ENCODE measurements at regions not wholly inside any gene's neighbourhood (a gene's known extent, or its start where the extent isn't known, plus 50 kb on each side); places are given as distances from the start of the nearest gene placed in this dataset.
"Not testable (repeated sequence)": the region's sequence is repeated elsewhere in the genome, so short reads cannot be mapped to it uniquely, and the experiment has no call there.

GRCh38 chr13:80173224-80173623 lies 167.7 kb downstream of the SPRY2 start:
- no peak for DNase-seq (ENCODE audit: low read depth)

DNA sequence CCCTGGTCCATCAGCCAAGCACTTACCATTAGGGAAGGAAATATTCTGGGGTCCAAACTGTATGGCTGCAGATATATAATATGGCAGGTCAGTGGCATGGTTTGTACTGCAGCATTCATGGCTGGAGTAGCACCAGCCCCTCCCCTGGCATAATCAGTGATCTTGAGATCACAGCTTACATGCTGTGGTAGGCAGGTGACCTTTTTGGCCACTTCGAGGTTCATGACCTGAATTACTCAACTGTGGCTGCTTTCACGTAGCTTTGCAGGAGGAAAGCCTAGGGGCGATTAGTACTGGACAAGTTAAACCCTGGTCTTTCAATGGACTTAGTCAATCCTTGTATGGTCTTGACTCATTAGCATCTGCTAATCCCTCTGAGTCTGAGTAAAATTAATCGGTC lies 169.8 kb downstream of the SPRY2 start:
- no peak for DNase-seq (ENCODE audit: low read depth)

- no peak for DNase-seq (ENCODE audit: low read depth)
Observed at GRCh38 chr13:80168089-80168850, 172.7 kb downstream of the SPRY2 start.

GRCh38 chr13:80166352-80166751 lies 174.6 kb downstream of the SPRY2 start:
- no peak for DNase-seq (ENCODE audit: low read depth)

GRCh38 chr13:80164462-80164861 lies 176.5 kb downstream of the SPRY2 start:
- DNase-seq (ENCODE audit: low read depth) = no peak

GRCh38 chr13:80161896-80162295 lies 179.0 kb downstream of the SPRY2 start:
- no peak for DNase-seq (ENCODE audit: low read depth)

DNA sequence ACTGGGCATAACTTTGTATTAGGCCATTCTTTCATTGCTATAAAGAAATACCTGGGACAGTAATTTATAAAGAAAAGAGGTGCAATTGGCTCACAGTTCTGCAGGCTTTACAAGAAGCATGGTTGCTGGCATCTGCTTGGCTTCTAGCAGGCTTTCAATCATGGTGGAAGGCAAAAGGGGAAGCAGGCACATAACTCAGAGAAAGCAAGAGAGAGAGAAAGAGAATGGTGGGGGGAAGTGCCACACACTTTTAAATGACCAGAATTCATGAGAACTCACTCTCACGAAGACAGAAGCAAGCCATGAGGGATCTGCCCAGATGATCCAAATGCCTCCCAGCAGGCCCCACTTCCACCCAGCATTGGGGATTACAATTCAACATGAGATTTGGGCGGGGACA lies 179.7 kb downstream of the SPRY2 start:
- no peak for DNase-seq (ENCODE audit: low read depth)

DNA sequence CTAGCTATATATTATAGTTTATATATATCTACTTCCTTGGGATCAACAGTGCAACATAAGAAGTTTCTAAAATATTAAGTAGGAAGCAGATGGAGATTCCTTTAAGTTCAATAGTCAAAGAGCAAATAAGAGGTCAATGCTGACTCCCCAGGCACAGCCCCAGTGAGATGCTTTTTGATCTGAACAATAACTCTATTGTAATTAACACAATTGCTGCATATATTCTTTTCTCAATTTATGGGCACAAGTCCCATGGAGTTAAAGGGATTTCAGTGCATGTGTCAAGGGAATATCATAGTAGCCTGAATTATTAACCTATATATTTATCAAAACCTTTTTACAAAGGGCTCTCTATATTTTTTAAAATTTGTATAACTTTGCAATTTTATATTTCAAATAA lies 180.8 kb downstream of the SPRY2 start:
- no peak for DNase-seq (ENCODE audit: low read depth)

DNA sequence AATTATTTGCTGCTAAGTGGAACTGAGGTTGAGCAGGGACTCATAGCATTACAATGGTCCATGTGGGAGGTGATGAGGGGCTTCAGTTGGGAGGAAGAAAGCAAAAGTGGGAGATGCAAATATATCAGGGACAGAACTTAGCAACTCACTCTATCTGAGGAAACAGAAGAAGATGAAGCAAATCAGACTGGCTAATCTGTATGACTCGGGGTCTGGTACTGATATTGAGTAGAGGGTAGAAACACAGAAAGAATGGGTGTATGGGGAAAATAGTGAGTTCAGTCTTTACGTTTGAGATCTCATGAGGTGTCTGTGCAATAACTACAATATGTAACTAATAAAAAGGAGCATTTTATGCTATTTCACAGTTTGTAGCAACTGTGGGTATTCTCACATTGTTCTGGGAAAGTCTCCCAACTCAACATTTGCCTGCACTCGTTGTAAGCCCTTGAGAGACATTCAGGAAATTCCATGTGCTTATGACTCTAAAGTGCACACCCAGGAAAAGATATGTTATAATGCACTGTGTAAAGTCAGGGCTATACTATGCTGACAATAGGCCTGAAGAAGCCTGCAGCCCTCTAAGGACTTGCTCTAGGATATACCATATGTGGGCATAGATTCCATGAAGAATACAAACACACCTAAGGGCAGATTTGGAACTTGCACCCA lies 183.5 kb downstream of the SPRY2 start:
- DNase-seq (ENCODE audit: low read depth) = no peak

GRCh38 chr13:80152142-80152541 lies 188.8 kb downstream of the SPRY2 start:
- DNase-seq (ENCODE audit: low read depth) = not testable (repeated sequence)

DNA sequence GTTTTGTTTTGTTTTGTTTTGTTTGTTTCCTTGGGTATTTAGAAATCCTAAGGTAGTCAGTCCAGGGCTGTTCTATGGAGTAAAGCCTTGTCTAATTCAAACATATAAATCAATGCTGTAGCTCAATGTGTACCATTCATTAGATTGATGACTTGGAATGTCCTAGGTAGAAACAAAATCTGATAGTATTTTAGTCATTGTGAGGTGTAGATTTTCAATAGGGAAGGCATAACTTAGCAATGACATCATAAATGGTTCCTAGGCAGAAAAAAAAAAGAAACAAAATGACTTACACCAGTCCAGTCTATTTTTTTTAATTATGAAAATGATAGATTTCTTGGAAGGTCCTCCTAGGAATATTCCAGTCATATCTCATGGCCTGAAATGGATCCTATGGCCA lies 189.9 kb downstream of the SPRY2 start:
- no peak for DNase-seq (ENCODE audit: low read depth)

DNA sequence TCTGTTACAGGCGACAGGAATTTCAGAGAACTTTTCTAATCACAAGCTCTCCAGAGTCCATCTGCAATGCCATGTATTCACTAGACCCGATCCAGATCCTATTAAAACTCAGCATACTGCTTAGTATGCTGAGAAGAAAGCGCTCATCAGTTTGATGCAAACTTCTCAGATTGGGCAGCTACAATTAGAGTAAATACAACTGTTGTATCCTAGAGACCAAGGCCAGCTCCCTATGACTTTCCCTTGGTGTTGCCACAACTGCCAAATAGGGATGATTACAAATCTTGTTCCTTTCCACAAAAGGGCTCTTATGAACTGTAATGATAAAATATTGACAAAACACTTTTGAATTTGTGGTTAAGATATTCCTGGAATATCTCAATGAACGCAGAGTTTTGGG lies 191.2 kb downstream of the SPRY2 start:
- no peak for DNase-seq (ENCODE audit: low read depth)

GRCh38 chr13:80145171-80145690 lies 195.7 kb downstream of the SPRY2 start:
- DNase-seq (ENCODE audit: low read depth) = no peak

- no peak for DNase-seq (ENCODE audit: low read depth)
Observed at GRCh38 chr13:80144493-80144892, 196.4 kb downstream of the SPRY2 start.

DNA sequence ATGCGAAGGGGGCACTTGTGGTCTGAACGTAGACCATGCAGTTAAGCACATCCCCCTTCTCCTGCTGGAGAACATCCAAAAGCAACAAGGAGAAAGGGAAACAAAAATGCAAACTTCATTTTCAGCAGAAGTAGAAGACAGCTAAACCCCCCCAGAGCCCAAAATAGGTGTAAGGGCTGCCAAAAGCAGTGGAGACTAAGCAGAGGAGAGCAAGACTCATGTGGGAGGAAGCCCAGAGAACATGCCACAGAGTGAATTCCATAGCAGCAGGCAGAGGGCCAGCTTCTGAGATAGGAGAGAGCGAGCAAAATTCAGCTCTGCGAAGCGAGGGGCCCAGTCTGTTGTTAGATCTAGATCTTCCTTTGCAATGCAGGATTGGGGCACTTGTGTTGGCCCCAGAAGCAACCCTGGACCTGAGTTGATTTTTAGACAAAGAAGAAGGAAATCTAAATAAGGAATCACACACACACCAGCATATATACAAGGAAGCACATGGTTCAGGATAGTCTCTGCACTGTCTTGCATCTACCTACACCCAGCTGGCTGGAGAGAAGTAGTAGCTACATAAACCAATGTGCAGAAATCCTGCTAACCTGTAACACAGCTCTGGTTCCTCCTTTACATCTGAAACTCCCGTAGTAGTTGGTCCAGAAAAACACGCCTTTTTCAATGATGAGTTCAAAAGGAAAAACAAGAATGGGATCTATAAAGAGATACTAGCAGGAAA lies 199.6 kb downstream of the SPRY2 start:
- DNase-seq (ENCODE audit: low read depth) = no peak

DNA sequence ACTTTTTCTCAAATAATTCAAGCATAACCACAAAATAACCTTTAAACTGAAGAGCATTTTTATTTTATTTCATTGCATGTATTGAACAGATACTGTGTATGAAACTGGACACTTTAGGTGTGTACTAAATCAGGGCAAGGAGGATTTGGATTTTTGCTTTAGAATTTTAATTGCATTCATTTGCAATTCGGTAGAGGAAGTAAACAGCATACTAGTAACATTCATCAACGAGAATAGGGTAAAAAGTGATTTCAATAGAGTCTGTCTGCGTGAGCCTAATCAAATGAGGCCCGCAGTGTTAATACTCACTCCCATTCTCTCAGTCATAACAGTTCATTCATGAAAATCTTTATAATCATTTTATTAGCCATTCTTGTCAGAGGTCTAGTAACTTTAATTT lies 200.2 kb downstream of the SPRY2 start:
- DNase-seq (ENCODE audit: low read depth) = no peak

DNA sequence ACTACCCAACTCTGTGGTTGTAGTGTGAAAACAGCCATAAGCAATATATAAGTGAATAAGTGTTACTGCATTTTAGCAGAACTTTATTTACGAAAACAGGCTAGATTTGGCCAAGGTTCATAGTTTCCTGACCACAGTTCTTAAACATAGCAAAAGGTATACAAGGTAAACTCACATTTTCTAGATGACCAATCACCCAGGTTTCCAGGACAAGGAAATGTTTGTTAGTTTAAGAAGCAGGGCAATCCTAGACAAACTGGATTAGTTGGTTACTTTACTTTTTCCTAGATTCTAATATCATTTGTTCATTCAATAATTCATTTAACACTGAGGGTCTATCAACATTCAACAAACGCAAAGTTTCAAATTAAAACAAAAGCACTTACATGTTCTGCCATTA lies 201.7 kb downstream of the SPRY2 start:
- no peak for DNase-seq (ENCODE audit: low read depth)

DNA sequence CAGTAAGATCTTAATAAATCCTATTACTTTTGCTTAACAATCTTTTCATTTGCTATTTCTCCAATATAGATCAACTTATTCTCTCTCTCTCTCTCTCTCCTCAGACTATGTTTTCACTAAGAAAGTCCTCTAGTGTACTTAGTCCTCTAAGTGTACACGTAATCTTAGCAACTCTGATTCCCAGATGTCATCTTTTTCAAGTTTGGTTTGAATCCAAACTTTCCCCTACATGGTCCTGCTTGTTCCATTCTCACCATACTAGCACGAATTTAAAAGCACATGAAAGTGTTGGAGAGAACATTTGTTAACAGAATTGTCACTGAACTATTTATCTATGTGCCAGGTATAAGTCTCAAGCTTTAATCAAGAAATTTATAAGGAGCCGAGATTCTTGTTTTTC lies 202.9 kb downstream of the SPRY2 start:
- DNase-seq (ENCODE audit: low read depth) = no peak

GRCh38 chr13:80134346-80134745 lies 206.6 kb downstream of the SPRY2 start:
- no peak for DNase-seq (ENCODE audit: low read depth)

DNA sequence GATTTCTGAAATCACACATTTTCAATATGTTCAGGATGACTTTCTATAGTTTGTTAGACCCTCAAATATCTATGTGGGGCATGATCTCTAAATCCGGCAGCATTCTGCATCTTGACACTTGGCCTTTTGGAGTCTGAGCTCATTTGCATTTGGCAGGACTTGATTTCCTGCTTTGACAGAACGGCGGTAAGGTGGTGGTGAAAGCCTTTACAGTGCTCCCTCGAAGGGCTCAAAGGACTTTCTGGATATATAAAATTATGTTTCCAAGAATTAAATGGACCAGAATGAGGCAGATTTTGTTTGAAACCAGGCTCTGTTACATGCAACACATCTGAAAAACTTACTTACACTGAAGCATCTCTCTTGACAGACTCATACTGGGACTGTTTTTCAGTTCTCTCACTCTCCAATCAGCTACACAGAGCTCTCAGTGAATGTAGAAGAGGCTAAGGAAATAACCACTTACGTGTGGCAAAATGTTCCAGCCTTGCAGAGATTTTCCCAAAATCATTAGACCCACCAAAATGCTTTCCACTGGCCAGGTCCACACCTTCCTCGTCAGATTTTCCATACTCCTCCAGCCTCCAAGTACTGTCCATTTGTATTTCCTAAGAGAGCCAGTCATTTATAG lies 207.2 kb downstream of the SPRY2 start:
- DNase-seq (ENCODE audit: low read depth) = peak; percentile 38

- DNase-seq (ENCODE audit: low read depth) = no peak
Observed at GRCh38 chr13:80132741-80133601, 208.0 kb downstream of the SPRY2 start.

All from forelimb muscle (tissue), 1 donor.